ENCODE measurements at regions not wholly inside any gene's neighbourhood (a gene's known extent, or its start where the extent isn't known, plus 50 kb on each side); places are given as distances from the start of the nearest gene placed in this dataset.

DNA sequence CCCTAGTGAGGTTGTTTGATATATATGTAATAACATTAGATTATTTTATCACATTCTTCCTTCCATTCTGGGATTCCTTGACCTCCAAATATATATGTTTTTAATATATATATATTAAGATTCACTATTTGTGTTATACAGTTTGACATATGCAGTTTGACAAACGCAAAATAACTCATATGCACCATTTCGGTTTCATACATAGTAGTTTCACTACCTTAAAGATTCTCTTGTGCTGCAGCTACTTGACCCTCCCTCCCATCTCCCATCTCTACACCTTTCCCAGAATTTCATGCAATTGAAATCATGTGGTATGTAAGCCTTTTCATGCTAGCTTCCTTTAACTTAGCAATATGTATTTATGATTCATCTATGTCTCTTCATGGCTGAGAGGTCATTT lies 1244.4 kb downstream of the SORCS3 start:
- TF ChIP-seq NR1H2 (CRISPR knock-in tag; IDR thresholded peaks at IDR 0.05) (no peak), SP1 (CRISPR knock-in tag; conservative IDR thresholded peaks at IDR 0.05) (no peak), TEAD4 (CRISPR knock-in tag; IDR thresholded peaks at IDR 0.05) (no peak)
- TF ChIP-seq, protein P1, sequence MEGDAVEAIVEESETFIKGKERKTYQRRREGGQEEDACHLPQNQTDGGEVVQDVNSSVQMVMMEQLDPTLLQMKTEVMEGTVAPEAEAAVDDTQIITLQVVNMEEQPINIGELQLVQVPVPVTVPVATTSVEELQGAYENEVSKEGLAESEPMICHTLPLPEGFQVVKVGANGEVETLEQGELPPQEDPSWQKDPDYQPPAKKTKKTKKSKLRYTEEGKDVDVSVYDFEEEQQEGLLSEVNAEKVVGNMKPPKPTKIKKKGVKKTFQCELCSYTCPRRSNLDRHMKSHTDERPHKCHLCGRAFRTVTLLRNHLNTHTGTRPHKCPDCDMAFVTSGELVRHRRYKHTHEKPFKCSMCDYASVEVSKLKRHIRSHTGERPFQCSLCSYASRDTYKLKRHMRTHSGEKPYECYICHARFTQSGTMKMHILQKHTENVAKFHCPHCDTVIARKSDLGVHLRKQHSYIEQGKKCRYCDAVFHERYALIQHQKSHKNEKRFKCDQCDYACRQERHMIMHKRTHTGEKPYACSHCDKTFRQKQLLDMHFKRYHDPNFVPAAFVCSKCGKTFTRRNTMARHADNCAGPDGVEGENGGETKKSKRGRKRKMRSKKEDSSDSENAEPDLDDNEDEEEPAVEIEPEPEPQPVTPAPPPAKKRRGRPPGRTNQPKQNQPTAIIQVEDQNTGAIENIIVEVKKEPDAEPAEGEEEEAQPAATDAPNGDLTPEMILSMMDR (IDR thresholded peaks at IDR 0.05): no peak
- TF ChIP-seq, protein P2, sequence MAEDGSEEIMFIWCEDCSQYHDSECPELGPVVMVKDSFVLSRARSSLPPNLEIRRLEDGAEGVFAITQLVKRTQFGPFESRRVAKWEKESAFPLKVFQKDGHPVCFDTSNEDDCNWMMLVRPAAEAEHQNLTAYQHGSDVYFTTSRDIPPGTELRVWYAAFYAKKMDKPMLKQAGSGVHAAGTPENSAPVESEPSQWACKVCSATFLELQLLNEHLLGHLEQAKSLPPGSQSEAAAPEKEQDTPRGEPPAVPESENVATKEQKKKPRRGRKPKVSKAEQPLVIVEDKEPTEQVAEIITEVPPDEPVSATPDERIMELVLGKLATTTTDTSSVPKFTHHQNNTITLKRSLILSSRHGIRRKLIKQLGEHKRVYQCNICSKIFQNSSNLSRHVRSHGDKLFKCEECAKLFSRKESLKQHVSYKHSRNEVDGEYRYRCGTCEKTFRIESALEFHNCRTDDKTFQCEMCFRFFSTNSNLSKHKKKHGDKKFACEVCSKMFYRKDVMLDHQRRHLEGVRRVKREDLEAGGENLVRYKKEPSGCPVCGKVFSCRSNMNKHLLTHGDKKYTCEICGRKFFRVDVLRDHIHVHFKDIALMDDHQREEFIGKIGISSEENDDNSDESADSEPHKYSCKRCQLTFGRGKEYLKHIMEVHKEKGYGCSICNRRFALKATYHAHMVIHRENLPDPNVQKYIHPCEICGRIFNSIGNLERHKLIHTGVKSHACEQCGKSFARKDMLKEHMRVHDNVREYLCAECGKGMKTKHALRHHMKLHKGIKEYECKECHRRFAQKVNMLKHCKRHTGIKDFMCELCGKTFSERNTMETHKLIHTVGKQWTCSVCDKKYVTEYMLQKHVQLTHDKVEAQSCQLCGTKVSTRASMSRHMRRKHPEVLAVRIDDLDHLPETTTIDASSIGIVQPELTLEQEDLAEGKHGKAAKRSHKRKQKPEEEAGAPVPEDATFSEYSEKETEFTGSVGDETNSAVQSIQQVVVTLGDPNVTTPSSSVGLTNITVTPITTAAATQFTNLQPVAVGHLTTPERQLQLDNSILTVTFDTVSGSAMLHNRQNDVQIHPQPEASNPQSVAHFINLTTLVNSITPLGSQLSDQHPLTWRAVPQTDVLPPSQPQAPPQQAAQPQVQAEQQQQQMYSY (CRISPR knock-in tag; IDR thresholded peaks at IDR 0.05): no peak
- TF ChIP-seq, protein P3, sequence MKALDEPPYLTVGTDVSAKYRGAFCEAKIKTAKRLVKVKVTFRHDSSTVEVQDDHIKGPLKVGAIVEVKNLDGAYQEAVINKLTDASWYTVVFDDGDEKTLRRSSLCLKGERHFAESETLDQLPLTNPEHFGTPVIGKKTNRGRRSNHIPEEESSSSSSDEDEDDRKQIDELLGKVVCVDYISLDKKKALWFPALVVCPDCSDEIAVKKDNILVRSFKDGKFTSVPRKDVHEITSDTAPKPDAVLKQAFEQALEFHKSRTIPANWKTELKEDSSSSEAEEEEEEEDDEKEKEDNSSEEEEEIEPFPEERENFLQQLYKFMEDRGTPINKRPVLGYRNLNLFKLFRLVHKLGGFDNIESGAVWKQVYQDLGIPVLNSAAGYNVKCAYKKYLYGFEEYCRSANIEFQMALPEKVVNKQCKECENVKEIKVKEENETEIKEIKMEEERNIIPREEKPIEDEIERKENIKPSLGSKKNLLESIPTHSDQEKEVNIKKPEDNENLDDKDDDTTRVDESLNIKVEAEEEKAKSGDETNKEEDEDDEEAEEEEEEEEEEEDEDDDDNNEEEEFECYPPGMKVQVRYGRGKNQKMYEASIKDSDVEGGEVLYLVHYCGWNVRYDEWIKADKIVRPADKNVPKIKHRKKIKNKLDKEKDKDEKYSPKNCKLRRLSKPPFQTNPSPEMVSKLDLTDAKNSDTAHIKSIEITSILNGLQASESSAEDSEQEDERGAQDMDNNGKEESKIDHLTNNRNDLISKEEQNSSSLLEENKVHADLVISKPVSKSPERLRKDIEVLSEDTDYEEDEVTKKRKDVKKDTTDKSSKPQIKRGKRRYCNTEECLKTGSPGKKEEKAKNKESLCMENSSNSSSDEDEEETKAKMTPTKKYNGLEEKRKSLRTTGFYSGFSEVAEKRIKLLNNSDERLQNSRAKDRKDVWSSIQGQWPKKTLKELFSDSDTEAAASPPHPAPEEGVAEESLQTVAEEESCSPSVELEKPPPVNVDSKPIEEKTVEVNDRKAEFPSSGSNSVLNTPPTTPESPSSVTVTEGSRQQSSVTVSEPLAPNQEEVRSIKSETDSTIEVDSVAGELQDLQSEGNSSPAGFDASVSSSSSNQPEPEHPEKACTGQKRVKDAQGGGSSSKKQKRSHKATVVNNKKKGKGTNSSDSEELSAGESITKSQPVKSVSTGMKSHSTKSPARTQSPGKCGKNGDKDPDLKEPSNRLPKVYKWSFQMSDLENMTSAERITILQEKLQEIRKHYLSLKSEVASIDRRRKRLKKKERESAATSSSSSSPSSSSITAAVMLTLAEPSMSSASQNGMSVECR (CRISPR knock-in tag; IDR thresholded peaks at IDR 0.05; ENCODE audit: borderline replicate concordance): no peak
